ENCODE measurements at regions not wholly inside any gene's neighbourhood (a gene's known extent, or its start where the extent isn't known, plus 50 kb on each side); places are given as distances from the start of the nearest gene placed in this dataset.

DNA sequence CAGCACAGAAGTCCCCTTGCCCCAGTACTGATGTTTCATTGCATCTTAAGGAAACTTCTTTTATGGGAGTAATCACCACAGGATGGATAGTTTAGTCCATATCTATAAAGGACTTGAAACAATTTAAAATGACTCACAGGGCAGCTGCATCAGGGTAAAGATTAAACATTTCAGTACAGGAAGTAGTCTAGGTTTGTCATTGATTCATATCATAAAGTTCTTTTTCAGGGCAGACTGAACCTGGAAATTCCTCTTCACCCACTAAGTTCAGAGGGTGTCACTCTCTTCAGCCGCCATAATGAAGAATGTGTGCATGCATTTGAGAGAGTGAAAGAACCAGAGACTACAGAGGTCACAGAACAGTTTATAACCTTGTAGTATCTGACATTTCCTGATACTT lies 296.3 kb upstream of the JAG1 start:
- no peak for ATAC-seq
- Histone ChIP-seq H3K27me3 (ENCODE audit: low read depth) (no peaks in the 10 kb centered on the region), H3K9me3 (no peaks in the 10 kb centered on the region), H3K36me3 (no peaks in the 10 kb centered on the region), H3K27ac (no peak overlapping the region), H3K4me1 (no peaks in the 10 kb centered on the region), H3K4me3 (no peak overlapping the region)
- intact Hi-C loops (cut with DNase I): no loop called here
- TF ChIP-seq, protein P1, sequence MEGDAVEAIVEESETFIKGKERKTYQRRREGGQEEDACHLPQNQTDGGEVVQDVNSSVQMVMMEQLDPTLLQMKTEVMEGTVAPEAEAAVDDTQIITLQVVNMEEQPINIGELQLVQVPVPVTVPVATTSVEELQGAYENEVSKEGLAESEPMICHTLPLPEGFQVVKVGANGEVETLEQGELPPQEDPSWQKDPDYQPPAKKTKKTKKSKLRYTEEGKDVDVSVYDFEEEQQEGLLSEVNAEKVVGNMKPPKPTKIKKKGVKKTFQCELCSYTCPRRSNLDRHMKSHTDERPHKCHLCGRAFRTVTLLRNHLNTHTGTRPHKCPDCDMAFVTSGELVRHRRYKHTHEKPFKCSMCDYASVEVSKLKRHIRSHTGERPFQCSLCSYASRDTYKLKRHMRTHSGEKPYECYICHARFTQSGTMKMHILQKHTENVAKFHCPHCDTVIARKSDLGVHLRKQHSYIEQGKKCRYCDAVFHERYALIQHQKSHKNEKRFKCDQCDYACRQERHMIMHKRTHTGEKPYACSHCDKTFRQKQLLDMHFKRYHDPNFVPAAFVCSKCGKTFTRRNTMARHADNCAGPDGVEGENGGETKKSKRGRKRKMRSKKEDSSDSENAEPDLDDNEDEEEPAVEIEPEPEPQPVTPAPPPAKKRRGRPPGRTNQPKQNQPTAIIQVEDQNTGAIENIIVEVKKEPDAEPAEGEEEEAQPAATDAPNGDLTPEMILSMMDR (IDR thresholded peaks at IDR 0.05): no peak
- no peak for DNase-seq

DNA sequence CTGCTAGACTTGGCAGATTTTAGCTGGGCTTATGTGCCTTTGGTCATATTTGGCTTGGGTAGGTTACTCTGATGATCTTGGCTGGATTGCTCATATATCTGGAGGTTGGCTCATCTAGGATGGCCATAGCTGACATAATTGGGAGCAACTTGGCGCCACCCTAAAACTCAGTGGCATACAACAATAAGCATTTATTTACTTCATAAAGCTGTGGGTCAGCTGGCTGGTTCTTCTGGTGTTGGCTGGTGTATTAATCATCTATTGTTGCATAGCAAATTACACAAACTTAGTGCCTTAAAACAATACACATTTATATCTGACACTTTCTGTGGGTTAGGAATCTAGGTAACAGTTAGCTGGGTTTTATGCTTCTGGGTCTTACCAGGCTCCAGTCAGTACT lies 297.3 kb upstream of the JAG1 start:
- H3K4me1 ChIP-seq: no peaks in the 10 kb centered on the region
- H3K27ac ChIP-seq: no peak overlapping the region
- no peaks in the 10 kb centered on the region for H3K36me3 ChIP-seq
- ATAC-seq (no peak), DNase-seq (no peak)
- no peak overlapping the region for H3K4me3 ChIP-seq
- H3K27me3 ChIP-seq (ENCODE audit: low read depth): no peaks in the 10 kb centered on the region
- H3K9me3 ChIP-seq: no peaks in the 10 kb centered on the region
- intact Hi-C loops (cut with DNase I): no loop called here
- TF ChIP-seq, protein P1 (IDR thresholded peaks at IDR 0.05): no peak

DNA sequence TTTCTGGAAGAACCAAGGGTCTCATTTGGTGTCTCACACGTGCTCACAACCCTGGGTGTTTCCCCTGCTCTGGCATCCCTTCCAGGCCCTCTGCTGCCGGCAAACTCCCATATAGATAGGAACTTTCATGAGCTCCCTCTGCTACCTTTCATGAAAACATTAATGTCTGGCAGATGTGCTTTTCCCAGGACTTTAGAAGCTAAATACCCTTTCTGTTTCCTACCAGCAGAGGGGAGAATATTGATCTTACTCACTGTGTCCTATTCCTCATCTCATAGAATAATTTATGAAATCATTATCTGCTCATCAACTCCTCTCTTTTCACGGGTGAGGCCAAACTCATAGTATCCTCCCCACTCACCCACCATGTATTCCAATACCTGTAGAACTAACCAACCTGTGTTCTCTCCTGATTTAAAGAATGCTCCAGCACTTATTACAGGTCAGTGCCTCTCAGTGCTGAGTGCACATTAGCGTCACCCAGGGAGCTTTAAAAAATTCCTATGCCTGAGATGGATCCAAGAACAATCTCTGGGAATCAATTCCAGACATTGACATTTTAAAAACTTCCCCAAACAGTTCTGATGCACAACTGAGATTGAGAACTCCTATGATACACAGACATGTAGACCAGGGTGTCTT lies 298.5 kb upstream of the JAG1 start:
- TF ChIP-seq, protein P1 (IDR thresholded peaks at IDR 0.05): no peak
- Histone ChIP-seq H3K36me3 (no peaks in the 10 kb centered on the region), H3K9me3 (no peaks in the 10 kb centered on the region), H3K4me3 (no peak overlapping the region), H3K4me1 (no peaks in the 10 kb centered on the region), H3K27me3 (ENCODE audit: low read depth) (no peaks in the 10 kb centered on the region), H3K27ac (no peak overlapping the region)
- intact Hi-C loops (cut with DNase I): no loop called here
- DNase-seq: no peak
- no peak for ATAC-seq

DNA sequence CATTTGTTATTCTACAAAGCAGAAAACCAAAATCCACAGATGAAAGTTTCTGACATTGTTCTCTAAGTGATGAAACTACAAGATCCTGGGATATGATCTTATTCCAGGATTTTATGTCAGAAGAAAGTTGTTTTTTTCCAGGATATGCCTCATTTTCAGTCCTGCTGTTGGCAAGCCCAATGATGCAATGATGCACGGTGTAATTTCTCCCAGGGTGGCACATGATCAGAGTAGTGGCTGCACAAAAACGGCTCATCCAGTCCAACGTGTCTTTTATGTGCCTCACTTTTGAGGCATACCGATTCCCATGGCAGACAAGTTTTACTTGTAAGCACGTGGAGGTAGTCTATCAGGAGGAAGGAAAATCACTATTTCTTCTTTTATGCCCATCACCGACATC lies 302.3 kb upstream of the JAG1 start:
- Histone ChIP-seq H3K4me1 (no peaks in the 10 kb centered on the region), H3K27me3 (ENCODE audit: low read depth) (no peaks in the 10 kb centered on the region), H3K9me3 (no peaks in the 10 kb centered on the region), H3K27ac (no peak overlapping the region), H3K4me3 (no peak overlapping the region), H3K36me3 (no peaks in the 10 kb centered on the region)
- DNase-seq (no peak), ATAC-seq (no peak)
- TF ChIP-seq, protein P1 (IDR thresholded peaks at IDR 0.05): no peak
- intact Hi-C loops (cut with DNase I): no loop called here

DNA sequence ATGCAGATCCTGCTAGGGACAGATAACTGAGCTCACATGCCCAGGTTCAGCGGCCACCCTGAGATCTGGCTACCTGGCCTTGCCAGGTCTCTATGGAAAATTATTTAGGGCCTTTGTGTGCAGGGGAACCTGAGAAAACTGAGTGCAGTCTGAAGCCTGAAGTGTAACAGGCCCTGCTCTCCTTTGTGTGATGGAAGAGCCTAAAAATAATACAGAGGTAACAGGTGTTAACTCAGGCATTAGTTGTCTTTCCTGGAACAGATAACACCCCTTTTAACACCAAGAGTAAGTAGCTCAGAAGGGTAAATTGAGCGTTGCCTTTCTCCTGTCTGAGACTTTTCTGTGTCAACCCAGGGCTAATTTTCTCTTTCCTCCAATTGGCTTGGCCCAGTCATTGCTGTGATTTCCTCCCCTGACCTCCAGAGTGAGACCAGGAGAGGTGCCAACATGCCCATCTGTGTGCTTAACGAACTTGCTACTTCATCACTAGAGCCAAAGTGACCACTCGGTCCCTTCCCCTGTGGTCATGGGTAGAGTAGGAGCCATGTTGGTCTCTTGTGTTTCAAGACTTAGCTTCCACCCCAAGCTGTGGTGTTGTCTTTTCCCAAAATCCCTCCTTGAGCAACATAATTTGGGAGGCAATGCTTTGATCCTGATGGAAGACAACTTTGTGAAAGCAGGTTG lies 304.4 kb upstream of the JAG1 start:
- H3K27me3 ChIP-seq (ENCODE audit: low read depth): no peaks in the 10 kb centered on the region
- no peaks in the 10 kb centered on the region for H3K9me3 ChIP-seq
- intact Hi-C loops (cut with DNase I): no loop called here
- no peak overlapping the region for H3K27ac ChIP-seq
- H3K36me3 ChIP-seq: no peaks in the 10 kb centered on the region
- H3K4me1 ChIP-seq: no peaks in the 10 kb centered on the region
- ATAC-seq (no peak), DNase-seq (no peak)
- TF ChIP-seq, protein P1 (IDR thresholded peaks at IDR 0.05): no peak
- H3K4me3 ChIP-seq: no peak overlapping the region
